HEK293T (cell line): ENCODE measurements at regions not wholly inside any gene's neighbourhood (a gene's known extent, or its start where the extent isn't known, plus 50 kb on each side); places are given as distances from the start of the nearest gene placed in this dataset.

Source experiments
- CTCF ChIA-PET: fragments of 350-600 bp; formaldehyde crosslinking; extraction: SDS; loops from one replicate; lab custom pipeline; 2021; ENCODE audit warnings: antibody characterized with exemption, inconsistent platforms; lab: Yijun Ruan, JAX
- POLR2A ChIA-PET: fragments of 350-600 bp; formaldehyde crosslinking; extraction: SDS; loops from one replicate; lab custom pipeline; 2020; ENCODE audit warnings: antibody characterized with exemption, inconsistent platforms; lab: Yijun Ruan, JAX
- DNase-seq: peaks from one replicate; pipeline ENCODE4 v3.0.0; 2012; ENCODE audit warnings: mixed read lengths; ENCODE audit errors: extremely low spot score
- ARNT ChIP-seq: fragments of 450-650 bp; IDR thresholded peaks from 2 replicates; pipeline ENCODE4 v1.6.1; 2017; ENCODE audit warnings: mild to moderate bottlenecking
- BHLHE40 ChIP-seq: fragments of 450-650 bp; IDR thresholded peaks from 2 replicates; pipeline ENCODE4 v1.6.1; 2016; ENCODE audit warnings: mild to moderate bottlenecking, moderate library complexity, borderline replicate concordance
- CTBP1 ChIP-seq: fragments of 450-650 bp; IDR thresholded peaks from 2 replicates; pipeline ENCODE4 v1.6.1; 2016; ENCODE audit warnings: borderline replicate concordance
- ELF4 ChIP-seq: fragments of 450-650 bp; IDR thresholded peaks from 2 replicates; pipeline ENCODE4 v1.6.1; 2017; ENCODE audit warnings: antibody characterized with exemption
- FOXA1 ChIP-seq: fragments of 450-650 bp; IDR thresholded peaks from 2 replicates; pipeline ENCODE4 v1.6.1; 2016; ENCODE audit warnings: mild to moderate bottlenecking
- FOXK2 ChIP-seq: fragments of 450-650 bp; IDR thresholded peaks from 2 replicates; pipeline ENCODE4 v1.6.1; 2016; ENCODE audit warnings: mild to moderate bottlenecking
- FOXM1 ChIP-seq: fragments of 450-650 bp; IDR thresholded peaks from 2 replicates; pipeline ENCODE4 v1.6.1; 2017; ENCODE audit warnings: mild to moderate bottlenecking, borderline replicate concordance
- HDGF ChIP-seq: fragments of 450-650 bp; IDR thresholded peaks from 2 replicates; pipeline ENCODE4 v1.6.1; 2017; ENCODE audit warnings: antibody characterized with exemption, borderline replicate concordance
- L3MBTL2 ChIP-seq: fragments of 450-650 bp; conservative IDR thresholded peaks from 2 replicates; pipeline ENCODE4 v1.6.1; 2016; ENCODE audit warnings: mild to moderate bottlenecking
- LEF1 ChIP-seq: fragments of 450-650 bp; IDR thresholded peaks from 2 replicates; pipeline ENCODE4 v1.6.1; 2017; ENCODE audit warnings: mild to moderate bottlenecking, borderline replicate concordance
- NFRKB ChIP-seq: fragments of 450-650 bp; IDR thresholded peaks from 2 replicates; pipeline ENCODE4 v1.6.1; 2016; ENCODE audit warnings: mild to moderate bottlenecking, moderate library complexity
- SP1 ChIP-seq: fragments of 450-650 bp; IDR thresholded peaks from 2 replicates; pipeline ENCODE4 v1.6.1; 2017
- SUZ12 ChIP-seq: fragments of 450-650 bp; IDR thresholded peaks from 2 replicates; pipeline ENCODE4 v1.6.1; 2016; ENCODE audit warnings: mild to moderate bottlenecking
- TARDBP ChIP-seq: fragments of 450-650 bp; IDR thresholded peaks from 2 replicates; pipeline ENCODE4 v1.6.1; 2016
- ZNF384 ChIP-seq: fragments of 450-650 bp; IDR thresholded peaks from 2 replicates; pipeline ENCODE4 v1.6.1; 2016
- TF ChIP-seq, protein P1 (sequence below): fragments of 450-650 bp; IDR thresholded peaks from 2 replicates; pipeline ENCODE4 v1.6.1; 2016

- DNase-seq, result no peak
- no peak for TF ChIP-seq TARDBP
- no peak for TF ChIP-seq BHLHE40
- TF ChIP-seq FOXA1, result no peak
- TF ChIP-seq L3MBTL2, result no peak
- TF ChIP-seq FOXK2, result no peak
- no peak for TF ChIP-seq ZNF384
- TF ChIP-seq SP1, result no peak
- no peak for TF ChIP-seq FOXM1
- TF ChIP-seq ELF4, result no peak
- TF ChIP-seq NFRKB, result no peak
- no peak for TF ChIP-seq SUZ12
- TF ChIP-seq, protein P1, sequence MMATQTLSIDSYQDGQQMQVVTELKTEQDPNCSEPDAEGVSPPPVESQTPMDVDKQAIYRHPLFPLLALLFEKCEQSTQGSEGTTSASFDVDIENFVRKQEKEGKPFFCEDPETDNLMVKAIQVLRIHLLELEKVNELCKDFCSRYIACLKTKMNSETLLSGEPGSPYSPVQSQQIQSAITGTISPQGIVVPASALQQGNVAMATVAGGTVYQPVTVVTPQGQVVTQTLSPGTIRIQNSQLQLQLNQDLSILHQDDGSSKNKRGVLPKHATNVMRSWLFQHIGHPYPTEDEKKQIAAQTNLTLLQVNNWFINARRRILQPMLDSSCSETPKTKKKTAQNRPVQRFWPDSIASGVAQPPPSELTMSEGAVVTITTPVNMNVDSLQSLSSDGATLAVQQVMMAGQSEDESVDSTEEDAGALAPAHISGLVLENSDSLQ, result no peak
- no peak for TF ChIP-seq CTBP1
- no peak for TF ChIP-seq HDGF
- no peak for TF ChIP-seq LEF1
- TF ChIP-seq ARNT, result no peak
- ChIA-PET POLR2A (no interaction called here), CTCF (no interaction called here)
Measured at GRCh38 chr5:85838781-85839180, 779.0 kb upstream of the COX7C start.

DNA sequence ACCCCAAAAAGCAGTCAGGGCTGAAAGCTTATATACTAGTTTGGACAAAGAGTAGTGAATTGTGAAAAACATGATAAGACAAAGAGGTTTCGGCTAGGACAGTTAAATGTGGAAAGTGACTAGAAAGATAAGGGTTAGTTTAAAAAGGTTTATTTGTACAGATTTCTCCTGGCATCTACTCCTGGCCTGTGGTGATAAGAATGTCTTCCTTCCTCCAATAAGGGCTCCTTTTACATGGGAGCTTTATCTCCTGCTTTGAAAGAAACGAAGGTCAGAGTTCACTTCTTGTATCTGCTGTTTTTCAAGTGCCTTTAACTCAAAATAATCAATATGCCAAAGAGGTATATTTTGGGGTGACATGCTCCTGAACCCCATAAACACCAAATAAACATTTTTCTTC lies 776.1 kb upstream of the COX7C start:
- DNase-seq, result no peak
- TF ChIP-seq FOXM1 (no peak), SUZ12 (no peak), ELF4 (no peak), TARDBP (no peak), ARNT (no peak), HDGF (no peak), CTBP1 (no peak), LEF1 (no peak), BHLHE40 (no peak)
- CTCF ChIA-PET, result no interaction called here

GRCh38 chr5:85843535-85843934 lies 774.2 kb upstream of the COX7C start:
- no peak for DNase-seq
- ChIA-PET POLR2A (no interaction called here), CTCF (no interaction called here)
- no peak for TF ChIP-seq L3MBTL2
- TF ChIP-seq SUZ12, result no peak
- no peak for TF ChIP-seq FOXA1
- TF ChIP-seq NFRKB, result no peak
- no peak for TF ChIP-seq FOXK2
- TF ChIP-seq SP1, result no peak
- TF ChIP-seq, protein P1, result no peak
- TF ChIP-seq ELF4, result no peak
- TF ChIP-seq CTBP1, result no peak
- no peak for TF ChIP-seq TARDBP

More for the DNA sequence above, 776.1 kb upstream of the COX7C start:
- POLR2A ChIA-PET, result no interaction called here

DNA sequence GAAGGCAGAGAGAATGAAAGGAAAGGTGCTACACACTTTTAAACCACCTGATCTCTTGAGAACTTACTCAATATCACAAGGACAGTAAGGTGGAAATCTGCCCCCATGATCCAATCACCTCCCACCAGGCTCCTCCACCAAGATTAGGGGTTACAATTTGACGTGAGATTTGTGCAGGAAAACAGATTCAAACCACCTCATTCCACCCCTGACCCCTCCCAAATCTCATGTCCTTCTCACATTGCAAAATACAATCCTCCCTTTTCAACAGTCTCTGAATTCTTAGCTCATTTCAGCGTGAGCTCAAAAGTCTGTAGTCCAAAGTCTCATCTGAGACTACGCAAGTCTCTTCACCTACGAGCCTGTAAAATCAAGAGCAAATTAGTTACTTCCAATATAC lies 768.3 kb upstream of the COX7C start:
- no peak for DNase-seq
- TF ChIP-seq L3MBTL2 (no peak), ARNT (no peak), FOXM1 (no peak), ELF4 (no peak), SP1 (no peak), ZNF384 (no peak), HDGF (no peak), FOXK2 (no peak), TARDBP (no peak)
- ChIA-PET POLR2A (no interaction called here), CTCF (no interaction called here)

DNA sequence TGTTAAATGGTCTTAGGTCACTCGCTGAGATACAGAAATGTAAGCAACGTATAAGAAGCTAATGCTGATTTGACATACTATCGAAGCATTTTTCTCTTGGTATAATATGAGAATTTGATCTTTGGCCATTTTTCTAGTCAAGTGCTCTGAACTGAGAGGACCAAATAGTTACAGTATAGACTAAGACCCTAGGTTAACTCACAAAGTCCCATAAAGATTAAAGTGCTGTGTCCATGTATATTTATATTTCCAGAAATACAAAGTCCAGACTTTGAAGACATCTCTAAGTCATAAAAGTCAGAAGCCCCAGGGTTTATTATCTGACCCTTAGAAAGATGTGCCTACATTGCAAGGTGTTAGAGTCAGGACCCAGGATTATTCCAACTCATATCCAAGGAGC lies 752.4 kb upstream of the COX7C start:
- DNase-seq, result no peak
- TF ChIP-seq TARDBP, result no peak
- no peak for TF ChIP-seq ZNF384
- TF ChIP-seq SP1, result no peak
- TF ChIP-seq, protein P1, result no peak
- TF ChIP-seq FOXA1, result no peak
- no peak for TF ChIP-seq L3MBTL2
- no peak for TF ChIP-seq FOXK2
- TF ChIP-seq LEF1, result no peak
- TF ChIP-seq BHLHE40, result no peak
- TF ChIP-seq FOXM1, result no peak
- TF ChIP-seq ELF4, result no peak
- no peak for TF ChIP-seq NFRKB
- no peak for TF ChIP-seq SUZ12
- TF ChIP-seq ARNT, result no peak
- no peak for TF ChIP-seq HDGF
- no peak for TF ChIP-seq CTBP1
- CTCF ChIA-PET, result no interaction called here
- POLR2A ChIA-PET, result no interaction called here

DNA sequence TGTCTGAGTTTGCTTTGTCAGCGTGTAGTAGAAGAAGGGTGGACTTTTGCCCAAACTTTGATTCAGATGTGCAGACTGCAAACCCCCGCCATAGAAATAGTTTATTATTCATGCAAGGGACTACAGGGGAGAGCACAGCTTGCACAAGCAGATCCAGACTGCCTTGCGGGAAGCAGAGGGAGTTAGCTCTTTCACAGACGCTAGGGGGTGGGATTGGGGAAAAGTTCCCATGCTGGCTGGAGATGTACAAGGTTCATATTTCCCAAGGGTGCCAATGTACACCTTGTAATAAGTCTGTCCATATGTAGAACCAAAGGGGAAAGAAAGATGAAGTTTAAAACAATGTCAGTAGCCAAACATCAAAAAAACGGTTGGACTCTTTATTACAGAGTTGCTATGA lies 749.7 kb upstream of the COX7C start:
- DNase-seq, result no peak
- POLR2A ChIA-PET, result no interaction called here
- TF ChIP-seq SP1 (no peak), NFRKB (no peak), FOXK2 (no peak), HDGF (no peak), CTBP1 (no peak), ARNT (no peak), BHLHE40 (no peak), ELF4 (no peak), LEF1 (no peak)
- TF ChIP-seq, protein P1, result no peak
- CTCF ChIA-PET, result no interaction called here
